HG02642 (cell line): ENCODE measurements at regions not wholly inside any gene's neighbourhood (a gene's known extent, or its start where the extent isn't known, plus 50 kb on each side); places are given as distances from the start of the nearest gene placed in this dataset.
"Not testable (repeated sequence)": the region's sequence is repeated elsewhere in the genome, so short reads cannot be mapped to it uniquely, and the experiment has no call there.

Source experiments
- ATAC-seq: cut with Tn5 transposase; IDR thresholded peaks from one replicate; pipeline ENCODE4 v1.9.1; 2021; ENCODE audit warnings: mild to moderate bottlenecking; ENCODE audit not compliant: unreplicated experiment, poor library complexity

DNA sequence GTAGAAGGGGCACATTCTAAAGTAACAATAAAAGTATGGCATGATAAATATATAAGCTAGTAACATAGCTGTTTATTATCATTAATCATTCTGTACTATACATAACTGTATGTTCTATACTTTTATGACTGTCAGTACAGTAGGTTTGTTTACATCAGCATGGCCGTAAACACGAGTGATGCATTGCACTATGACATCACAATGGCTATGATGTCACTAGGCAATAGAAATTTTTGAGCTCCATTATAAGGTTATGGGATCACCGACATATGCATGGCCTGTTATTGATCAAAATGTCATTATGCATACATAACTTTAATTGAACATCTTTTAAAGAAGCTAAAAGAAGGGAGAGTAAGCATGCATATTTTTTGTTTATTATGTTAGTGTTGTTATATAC, 200.1 kb upstream of the SHH start:
- no peak for ATAC-seq

DNA sequence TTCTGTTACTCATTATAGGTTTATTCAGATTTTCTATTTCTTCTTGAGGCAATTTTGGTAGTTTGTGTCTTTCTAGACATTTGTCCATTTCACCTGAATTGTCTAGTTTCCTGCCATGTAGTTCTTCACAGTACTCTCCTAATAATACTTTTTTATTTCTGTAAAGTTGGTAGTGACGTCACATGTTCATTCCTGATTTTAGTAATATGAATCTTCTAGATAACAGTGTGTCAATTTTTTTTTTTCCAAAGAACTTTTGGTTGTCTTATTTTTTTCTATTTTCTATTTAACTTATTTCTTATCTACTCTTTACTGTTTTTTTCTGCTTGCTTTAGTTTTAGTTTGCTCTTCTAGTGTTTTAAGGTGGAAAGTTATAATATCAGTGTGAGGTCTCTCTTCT, 197.3 kb upstream of the SHH start:
- ATAC-seq, result no peak

DNA sequence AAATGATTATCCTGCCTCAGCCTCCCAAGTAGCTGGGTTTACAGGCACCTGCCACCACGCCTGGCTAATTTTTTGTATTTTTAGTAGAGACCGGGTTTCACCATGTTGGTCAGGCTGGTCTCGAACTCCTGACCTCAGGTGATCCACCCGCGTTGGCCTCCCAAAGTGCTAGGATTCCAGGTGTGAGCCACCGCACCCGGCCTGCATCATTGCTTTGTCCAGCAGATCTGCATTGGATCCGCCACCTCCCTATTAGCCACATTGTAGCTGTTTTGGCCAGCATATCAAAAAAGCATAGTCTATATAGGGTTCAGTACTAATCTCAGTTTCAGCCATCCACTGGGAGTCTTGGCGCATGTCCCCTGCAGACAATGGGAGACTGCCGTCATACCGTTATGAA, 194.6 kb upstream of the SHH start:
- ATAC-seq, result not testable (repeated sequence)

DNA sequence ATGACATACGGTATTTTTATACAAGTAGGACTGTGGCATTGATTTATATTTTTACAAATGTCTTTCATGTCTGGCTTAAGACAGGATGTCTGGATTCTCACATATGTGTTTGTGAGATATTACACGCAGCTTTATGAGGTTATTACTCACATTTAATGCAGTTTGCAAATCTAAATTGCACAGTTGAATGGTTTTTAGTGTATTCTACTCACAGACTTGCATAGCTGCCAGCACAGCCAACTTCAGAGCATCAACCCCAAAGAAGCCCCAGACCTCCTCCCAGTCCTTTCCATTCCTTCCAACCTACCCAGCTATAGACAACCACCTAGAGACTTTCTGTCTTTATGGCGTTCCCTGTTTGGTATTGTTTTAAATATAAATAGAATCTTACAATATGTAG, 193.8 kb upstream of the SHH start:
- no peak for ATAC-seq

DNA sequence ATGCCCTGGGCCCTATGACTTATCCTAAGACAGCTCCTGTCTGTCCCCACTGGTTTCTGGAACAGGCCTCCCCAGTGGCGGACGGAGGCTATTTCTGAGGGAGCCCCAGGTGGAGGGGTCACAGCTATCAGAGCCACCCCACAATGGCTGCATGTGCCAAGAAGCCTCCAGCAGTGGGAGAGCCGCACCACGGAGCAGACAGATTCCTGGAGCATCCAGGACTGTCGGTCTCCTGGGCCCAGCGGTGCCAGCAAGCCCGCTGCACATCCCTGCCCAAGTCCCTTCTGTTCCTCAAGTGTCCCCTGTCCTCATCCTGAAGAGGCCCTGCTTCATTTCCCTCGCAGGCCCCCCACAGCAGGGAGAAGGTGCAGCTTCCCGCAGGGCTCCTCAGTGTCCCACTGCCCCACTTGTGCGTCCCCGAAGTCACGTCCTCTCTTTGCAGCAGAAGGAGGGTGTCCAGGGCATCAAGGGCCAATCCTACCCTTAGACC, 193.0 kb upstream of the SHH start:
- no peak for ATAC-seq

DNA sequence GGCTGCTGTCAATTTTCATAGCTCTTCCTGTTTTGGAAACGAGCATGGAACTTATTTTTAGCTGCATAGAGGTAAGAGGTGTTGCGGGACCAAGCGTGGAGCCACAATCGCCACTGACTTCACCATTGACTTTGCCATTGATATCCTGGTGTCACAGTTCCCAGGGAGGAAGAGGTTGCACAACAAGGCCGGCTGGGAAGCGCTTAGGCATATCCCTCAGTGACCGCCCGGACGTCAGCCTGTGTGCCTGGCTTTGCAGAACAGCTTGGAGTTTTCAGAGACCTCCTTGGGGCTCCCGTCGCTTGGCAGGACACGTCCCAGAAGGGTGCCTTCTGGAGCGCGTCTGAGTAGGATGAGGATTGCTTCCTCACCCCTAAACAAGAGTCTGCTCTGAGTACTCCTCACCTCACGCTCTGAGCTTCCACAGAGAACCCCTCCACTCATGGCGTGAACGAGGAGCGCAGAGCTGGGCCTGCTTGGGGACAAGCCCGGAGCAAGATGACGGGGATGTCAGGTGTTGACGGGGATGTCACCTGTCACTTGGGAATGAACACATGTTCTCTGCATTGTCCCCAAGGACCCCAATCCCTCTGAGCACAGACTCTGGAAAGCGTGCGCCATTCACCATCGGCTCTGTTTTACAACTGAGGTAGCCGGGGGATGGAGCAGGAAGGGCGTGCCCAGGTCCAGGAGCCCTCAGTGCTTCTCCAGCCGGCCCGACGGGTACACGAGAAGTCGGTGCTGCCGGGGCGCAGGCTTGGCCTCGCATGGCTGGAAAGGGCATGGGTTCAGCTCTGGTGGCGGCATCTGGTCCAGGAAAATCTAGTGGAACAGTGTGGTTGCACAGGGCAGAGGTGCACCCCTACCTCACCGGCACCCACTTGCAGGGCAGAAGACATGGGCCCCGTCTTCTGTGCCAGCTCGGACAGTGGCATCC, 192.3 kb upstream of the SHH start:
- no peak for ATAC-seq

DNA sequence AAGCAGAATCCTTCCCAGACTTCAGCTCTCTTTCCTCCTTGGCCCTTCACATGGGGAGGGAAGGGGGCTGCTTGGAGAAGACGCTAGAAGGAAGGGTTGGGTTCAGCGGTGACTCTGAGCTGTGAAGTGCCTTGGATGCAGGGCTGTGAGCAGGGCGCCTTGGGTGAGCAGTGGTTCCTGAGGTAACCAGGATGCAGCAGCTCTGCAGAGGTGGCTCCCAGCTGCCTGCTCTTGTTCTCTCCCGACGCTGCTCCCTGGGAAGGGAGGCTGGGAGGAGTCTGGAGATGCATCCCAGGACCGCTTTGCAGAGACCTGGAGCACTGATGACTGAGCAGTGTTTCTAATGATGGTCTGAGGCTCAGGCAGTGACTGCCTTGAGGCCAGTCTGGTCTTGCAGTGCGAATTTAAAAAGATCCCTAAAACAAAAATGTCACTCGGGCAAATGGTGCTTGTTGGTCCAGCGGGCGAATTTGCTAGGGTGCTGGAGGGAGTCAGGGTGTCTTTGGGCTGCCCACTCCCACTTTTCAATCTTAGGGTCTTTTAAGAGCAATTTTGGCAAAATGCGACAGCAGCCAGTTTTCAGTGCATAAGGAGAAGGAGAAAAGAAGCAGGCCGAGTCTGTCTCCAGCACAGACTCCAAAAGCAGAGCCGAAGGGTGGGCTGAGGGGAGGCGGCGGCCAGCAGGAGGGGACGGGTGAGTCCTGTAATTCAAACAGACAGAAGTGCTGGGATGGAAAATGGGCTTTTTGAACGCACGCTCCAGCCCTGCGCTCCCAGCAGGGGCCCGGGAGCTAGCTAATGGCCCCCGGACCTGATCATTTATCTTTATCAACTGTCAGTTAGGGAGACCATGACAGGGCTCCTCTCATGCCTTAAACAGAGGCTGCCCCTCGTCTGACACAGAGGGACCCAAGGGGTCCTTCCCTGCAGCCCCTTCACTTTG, 191.2 kb upstream of the SHH start:
- ATAC-seq, result no peak

DNA sequence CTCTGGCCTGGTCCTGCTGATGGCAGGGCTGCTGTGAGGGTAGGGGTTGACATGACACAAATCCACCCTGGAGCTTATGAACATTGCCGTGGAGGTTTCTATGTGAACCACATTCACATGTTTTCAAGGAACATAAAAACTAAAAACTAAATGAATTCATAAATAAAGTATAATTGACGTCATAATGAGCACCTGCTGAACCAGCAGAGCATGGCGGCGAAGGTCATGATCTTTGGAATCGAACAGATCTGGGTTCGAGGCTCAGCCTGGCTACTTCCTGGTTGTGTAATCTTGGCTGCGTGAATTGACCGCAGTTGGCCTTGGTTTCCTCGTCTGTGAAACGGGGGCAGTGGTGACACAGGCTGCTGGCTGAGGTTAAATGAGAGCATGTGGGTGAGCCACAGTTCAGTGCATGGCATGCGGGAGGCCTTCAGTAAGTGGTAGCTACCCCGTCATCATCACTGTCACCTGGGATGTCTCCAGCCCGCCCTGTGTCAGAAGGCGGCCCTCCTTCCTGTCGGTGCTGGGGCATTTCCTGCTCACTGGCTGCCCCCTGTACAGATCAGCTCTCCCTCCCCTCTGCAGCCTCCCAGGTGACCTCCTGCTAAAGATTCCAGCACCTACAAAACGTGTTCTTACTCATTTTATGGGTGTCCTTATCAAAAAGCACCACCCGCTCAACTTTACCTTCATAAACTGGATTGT, 190.3 kb upstream of the SHH start:
- no peak for ATAC-seq

DNA sequence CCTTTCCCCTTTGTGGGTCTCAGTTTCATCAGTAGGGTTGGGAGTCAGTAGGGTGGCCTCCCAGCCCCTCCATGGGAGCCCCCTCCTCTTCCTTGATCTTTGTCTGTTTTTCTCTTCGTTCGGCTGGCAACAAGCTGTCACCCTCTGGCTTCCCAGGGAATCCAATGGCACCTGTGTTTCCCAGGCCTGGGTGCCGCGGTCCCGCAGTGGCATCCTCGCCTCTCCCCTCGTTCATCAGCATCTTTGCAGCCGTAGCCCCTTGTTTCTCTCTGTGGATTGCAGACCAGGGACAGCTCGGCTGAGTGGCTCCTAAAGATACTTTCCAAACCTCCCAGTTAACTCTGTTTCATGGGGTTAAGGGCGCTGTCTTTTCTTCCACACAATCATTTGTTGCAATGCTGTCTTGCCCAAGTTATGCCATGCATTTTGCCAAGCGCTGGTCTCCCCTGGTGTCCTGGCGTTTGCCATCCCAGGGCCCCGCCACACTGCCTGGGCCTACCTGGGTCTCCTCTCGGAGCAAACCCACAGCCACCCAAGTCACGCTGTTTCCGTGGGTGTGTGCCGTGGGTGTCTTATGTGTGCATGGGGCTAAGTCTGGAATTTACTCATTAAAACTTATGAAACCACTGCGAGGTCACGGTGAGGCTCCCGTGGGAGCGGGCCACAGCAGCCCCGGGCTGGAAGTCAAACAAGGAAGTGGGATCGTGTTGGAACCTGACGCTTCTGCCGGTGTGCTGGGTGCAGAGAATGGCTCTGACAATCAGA, 189.4 kb upstream of the SHH start:
- no peak for ATAC-seq

DNA sequence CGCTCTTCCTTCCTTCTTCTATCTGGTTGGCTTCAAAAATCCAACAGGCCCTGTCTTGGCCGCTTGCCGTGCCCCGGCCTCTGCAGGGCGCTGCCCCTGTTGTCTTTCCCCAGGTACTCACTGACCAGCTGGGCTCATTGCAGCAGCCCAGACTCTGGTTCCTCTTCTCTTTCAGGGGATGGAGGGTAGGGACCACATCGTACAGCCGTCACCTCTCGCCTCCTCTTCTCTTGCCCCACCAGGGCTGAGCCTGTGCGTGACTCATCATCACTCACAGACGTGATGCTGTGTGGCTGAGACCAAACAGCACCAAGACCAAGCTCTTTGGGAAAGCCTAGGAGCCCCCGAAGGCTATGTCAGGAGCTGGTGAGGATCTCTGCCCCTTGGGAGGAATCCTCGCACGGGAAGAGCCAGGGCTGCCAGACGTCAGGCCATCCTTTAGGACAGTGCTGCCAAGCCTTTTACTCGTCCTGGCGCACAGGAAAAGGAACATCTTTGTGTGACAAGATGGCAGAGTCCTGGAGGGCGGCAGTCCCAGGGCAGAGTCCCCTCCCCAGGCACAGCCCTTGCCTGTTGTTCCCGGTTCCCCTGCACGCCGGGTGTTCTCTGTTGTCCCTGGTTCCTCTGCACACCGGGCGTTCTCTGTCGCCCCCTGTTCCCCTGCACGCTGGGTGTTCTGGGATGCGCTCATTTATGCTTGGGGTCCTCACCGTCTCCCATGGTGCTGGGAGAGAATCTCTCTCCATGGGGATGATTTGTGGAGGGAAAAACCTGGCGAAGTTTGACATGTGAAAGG, 188.5 kb upstream of the SHH start:
- no peak for ATAC-seq

DNA sequence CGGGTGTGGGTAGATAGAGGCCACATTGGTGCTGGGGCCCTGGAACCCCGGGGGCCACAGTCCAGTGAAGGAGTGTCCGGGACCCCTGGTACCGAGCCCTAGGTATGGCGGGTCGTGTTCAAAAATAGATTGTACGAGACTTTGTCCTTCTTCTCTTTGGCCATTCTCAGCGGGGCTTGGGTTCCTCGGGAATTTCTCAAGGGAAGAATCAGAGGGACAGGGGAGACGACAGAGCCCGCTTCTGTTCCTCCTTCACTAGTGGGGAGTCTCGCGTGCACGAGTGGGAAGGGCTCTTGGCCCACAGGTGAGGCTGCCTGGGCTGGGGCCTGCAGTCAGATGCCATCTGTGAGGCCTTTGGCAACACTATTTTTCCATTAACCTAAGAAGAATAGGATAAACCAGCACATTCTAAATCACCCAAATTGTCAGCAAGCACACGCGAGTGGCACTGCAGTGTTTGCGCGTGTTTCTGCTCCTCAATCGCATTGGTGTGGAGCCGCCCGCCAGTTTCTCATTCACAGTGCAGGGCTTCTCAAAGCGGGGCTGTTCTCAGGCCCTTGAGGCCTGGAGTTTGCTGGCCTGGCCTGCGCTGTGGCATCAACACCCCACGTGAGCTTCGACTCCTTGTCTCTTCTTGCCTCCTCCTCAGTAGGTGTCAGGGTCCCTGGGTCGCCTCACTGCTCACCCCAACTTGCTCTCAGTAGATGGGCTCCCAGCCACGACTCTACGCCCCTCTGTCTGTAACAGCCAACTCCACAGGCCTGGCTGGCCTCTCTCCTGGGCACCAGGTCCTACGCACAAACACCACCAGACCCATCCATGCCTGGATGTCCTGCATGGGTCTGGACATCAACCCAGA, 187.6 kb upstream of the SHH start:
- ATAC-seq, result no peak

DNA sequence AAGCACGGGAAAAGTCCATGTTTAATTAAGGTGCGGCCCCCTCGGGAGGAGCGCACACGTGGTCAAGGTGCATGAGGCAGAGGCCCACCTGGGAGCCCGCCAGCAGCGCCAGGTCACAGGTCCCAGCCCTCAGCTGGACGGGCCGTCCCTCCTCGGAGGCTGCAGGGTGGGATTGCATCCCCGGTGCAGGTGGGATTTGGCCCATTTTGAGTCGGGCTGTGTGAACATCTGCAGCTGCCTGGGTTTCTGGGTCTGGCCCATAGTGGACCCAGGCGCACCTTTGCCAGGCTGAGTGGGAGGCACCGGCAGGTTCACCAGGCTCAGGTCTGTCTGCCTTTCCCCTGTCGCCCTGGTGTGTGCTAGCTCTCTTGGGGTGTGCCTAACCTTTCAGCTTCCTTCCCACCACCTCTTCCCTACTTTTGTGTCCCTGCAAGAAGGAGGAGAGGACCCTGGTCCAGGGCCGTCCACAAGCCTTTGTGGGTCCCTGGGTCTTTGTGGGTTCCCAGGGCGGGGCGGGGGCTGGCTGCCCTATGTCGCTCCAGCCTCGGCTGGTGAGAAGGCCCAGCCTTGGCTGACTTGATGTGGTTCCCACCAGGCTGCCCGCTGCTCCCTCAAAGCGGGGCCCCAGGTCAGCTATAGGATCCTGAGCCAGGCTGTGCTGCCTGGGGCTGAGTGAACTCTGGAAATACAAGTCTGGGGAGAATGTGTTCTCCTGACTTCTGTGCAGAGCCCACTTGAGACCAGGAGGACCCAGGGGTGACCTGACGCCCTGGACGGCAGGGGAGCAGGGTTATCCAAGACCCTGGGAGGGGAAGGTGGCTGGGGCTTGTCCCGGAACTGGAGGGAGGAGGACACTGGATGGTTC, 186.7 kb upstream of the SHH start:
- ATAC-seq, result no peak

DNA sequence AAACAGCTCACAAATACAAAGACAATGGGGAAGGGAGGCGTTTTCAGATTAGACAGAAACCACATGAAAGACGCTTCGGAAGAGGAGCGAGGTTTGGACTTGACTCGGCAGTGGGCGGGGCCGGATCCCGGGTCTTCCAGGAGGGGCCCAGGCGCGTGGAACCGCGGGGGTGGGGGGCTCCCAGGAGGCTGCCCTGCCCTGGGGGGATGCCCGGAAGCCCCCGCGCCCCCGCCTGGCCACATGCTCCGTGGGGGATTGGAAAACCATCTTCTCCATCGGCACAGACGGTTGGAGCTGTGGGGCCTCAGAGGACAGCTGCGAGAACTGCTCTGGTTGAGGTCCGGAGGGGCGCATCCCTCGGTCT, 186.0 kb upstream of the SHH start:
- no peak for ATAC-seq

DNA sequence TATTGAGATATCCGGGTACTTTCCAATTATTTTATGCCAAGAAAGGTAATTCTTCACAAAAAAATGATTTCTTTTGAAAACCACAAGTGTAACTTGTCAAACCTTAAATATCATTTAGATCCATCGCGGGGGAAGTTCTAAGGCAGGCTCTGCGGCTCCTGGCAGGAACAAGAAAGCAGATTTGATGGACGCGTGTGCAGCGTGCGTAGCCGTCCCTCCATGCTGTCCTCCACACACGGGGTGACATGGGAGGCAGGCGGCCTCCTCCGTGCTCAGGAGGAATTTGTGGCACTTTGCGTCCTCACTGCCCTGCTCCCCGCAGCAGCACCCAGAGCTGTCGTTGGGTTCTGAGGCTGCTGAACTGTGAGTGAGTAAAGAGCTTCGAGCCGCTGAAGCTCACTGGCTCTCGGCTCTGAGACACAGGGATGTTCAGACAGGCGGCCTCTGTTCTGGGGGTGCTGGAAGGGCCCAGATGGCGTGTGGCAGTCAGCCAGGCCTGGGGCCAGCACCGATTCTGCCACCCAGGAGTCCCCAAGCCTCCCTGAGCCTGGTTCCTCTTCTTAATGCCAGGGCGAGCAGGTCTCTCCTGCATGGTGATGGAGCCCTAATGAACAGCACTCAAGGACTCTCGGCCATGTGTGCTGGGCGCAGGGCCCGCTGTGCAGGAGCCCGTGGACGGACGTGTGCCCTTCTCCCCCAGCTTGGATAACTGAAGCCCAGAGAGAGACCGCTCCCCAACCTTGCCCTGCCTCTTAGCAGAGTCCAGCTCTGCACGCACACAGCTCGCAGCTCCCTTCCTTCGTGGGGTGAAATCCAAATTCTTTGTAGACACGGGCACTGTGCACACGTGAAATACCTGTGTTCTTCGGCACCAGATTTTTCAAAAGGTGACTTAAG, 185.4 kb upstream of the SHH start:
- ATAC-seq, result no peak

DNA sequence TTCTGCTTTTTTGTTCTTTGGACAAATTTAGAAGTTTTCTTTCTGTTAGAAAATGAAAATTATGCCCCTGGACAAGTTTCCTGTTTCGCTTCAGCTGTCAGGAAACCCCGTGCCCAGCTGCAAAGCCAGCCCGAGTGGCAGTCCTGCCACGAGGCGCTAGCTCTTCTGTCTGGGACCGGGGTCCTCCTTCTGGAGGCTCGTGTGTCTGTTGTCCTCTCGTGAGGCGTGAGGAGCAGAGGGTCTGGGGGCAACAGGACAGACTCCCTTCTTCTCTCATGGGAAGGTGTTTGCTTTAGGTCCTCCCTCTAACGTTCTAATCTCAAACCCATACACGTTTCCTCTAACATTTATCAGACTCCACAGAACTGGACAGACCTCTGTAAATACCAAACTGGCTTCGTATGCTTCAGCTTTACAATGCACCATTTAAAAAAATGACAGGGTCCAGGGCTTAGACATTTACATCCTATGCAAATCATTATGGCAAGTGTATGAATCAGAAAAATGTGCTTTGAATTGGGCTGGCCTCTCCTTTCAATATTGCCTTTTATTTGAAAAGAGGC, 184.5 kb upstream of the SHH start:
- ATAC-seq, result no peak

DNA sequence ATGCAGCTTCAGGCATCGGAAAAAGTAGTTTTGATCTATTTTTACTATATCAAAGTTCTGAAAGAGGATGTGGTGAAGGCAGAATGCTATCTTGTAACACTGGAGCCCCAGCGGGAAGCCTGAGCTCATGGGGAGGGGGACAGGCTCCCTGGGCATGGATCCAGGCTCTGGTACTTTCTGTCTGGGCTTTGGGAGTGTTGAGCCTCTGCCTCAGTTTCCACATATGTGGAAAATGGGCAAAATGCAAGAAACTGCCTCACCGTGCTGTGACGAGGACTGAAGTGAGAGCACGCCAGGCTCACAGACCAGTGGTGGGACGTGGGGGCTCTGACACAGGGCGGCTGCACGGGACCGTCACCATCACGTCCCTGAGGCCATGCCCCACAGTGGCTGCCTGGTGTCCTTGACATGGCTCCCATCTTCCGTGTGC, 182.9 kb upstream of the SHH start:
- ATAC-seq, result no peak
